Non-pigmented ciliary epithelial cell (primary cell): ENCODE measurements at regions not wholly inside any gene's neighbourhood (a gene's known extent, or its start where the extent isn't known, plus 50 kb on each side); places are given as distances from the start of the nearest gene placed in this dataset.

Source experiments
- DNase-seq: peaks from one replicate; pipeline ENCODE4 v3.0.0-alpha.2; 2010; ENCODE audit warnings: low read depth

- no peak for DNase-seq
Measured at GRCh38 chr2:19543663-19544383, 185.4 kb upstream of the OSR1 start.

- DNase-seq, result no peak
Measured at GRCh38 chr2:19542796-19543662, 184.6 kb upstream of the OSR1 start.

GRCh38 chr2:19541884-19542283, 183.5 kb upstream of the OSR1 start:
- no peak for DNase-seq

DNA sequence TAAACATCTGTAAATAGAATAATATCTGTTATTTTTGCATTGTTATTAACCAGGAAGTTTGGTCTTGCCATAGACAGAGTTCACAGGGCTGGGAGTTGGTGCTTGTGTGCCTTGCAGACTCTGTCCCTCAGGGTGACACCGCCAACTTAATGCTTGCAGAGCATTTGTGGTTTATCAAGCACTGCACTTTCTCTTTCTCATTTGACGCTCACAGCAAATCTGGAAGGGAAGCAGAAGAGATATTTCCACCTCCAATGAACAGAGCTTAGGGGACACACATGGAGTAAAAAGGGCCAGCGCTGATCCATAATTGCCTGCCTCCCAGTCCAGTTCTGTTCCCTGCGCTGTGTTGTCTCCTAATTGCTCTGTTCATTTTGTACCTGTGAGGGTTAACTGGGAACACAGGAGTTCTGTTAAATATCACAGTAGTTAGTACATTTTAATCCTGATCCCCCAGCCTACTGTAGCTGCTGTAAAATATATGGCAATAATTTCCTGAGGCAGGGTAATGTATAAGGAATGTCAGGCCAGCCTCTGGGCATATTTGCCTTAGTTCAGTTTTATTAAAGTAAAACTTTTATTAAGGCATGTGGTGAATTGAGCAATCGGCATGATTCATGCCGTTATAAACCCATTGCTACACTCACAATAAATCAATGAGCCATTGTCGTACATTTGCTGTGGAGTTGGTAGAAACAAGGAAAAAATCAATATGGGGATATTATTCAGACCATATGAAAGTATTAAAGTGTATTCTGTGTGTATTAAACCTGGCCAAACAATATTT, 182.5 kb upstream of the OSR1 start:
- peak; percentile 63 for DNase-seq

GRCh38 chr2:19538411-19538963, 180.1 kb upstream of the OSR1 start:
- peak; percentile 92 for DNase-seq

- no peak for DNase-seq
Measured at GRCh38 chr2:19536136-19536535, 177.7 kb upstream of the OSR1 start.

GRCh38 chr2:19532547-19533196, 174.2 kb upstream of the OSR1 start:
- DNase-seq, result no peak

GRCh38 chr2:19529677-19530076, 171.3 kb upstream of the OSR1 start:
- no peak for DNase-seq

DNA sequence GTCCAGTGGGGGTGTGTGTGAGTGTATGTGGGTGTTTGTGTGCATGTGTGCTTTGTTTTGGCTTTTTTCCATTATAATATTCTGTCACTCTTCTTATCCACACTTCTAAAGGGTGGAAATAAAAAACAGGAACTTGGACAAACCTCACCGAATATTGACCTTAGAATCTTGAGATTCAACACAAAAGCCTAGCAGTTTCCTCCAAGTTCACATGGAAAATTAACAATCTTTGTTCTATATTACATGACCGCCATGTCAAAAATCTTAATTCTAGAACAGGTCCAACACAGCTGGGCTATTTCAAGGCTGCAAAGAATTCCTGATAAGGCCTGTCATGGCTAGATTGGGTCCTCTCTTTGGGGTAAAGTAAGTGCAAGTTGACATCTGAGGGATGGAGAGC, 169.3 kb upstream of the OSR1 start:
- no peak for DNase-seq

GRCh38 chr2:19525313-19525712, 166.9 kb upstream of the OSR1 start:
- DNase-seq, result no peak

- DNase-seq, result no peak
Measured at GRCh38 chr2:19519045-19519444, 160.6 kb upstream of the OSR1 start.

DNA sequence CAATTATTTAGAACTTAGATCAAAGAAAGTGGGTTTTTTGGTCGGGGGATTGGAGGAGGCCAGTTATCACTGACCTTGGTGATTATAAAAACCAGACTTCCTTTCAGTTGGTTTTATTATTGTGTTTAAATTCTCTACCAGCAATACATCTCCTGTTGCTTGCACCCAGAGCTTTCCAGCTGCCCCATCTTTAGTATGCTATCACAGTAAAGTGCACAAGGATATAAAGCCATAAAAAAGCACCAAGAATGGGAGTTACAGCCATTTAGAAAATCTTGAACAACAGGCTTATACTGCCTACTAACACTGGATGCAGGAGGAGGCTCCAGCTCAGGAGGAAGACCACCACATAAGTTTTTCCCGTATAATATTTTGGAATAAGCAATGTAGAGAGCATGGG, 148.7 kb upstream of the OSR1 start:
- no peak for DNase-seq

- DNase-seq, result no peak
Measured at GRCh38 chr2:19505199-19506136, 147.0 kb upstream of the OSR1 start.

DNA sequence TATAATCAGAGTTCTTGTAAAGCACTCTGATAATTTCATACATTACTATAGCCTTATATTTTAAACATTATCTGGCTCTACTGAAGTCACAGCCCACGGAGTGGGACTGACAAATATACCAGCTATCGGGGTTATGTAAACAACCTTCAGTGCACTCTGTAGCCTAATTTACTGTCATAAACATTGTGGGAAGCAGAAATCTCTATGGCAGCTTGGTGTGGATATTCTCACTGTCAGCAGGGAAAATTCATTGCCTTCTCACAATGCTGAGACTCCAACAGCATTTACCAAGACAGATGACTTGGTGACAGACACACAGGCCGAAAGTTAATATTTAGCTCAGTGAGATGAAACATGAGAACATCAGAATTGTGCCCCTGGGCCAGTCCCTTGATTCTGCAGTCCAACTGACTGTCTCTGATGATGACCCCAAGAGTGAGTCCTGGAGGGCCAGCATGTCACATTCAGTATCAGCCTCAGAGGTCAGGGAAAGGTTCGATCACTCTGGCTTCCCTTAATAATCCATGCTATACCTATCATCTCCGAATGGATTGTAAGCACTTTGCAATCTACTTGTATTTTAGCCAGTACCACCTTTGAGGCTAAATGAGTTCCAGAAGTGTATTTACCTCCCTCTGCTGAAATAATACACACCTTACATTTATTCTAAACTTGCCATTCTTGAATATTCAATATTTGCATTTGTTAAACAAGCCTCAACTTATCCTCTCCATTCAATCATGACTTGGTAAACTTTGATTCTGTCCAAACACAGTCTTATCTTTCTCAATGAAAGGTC, 146.2 kb upstream of the OSR1 start:
- DNase-seq, result no peak

- no peak for DNase-seq
Measured at GRCh38 chr2:19503915-19504314, 145.5 kb upstream of the OSR1 start.

DNA sequence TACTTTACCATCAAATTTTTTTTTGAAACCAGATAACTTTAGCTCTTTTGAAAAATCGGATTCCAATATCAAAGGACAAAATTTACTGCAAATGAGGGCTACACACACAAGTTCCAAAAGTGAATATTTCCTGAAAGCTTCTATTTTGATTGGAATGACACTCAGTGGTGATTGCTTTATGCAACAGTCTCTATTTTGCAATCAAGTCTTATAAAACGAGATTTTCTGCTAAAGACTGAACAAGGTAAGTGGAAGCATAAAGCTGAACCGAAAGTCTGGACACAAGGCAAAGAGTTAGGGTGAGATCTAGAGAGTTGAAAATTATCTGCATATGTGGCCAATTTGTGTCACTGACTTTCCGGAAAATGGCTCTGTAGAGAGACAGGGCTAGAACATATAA, 145.0 kb upstream of the OSR1 start:
- no peak for DNase-seq

GRCh38 chr2:19500126-19500525, 141.7 kb upstream of the OSR1 start:
- no peak for DNase-seq

DNA sequence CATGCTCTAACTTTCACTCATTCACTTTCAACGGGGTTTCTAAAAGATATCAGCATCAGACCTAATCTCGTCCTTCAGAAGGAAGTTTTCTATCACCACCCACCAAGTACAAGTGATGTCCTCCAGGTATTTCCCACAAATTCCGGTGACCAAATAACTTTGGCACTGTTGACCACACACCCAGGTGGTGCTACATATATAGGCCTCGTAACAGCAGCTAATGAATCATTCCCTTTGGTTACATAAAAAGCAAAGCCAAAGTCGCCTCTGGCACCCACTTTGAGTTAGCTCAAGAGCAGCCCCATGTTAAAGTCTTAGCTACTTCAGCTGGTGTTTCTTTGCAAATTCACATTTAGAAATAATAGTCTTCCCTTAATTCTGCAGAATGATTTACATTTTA, 138.2 kb upstream of the OSR1 start:
- DNase-seq, result no peak

DNA sequence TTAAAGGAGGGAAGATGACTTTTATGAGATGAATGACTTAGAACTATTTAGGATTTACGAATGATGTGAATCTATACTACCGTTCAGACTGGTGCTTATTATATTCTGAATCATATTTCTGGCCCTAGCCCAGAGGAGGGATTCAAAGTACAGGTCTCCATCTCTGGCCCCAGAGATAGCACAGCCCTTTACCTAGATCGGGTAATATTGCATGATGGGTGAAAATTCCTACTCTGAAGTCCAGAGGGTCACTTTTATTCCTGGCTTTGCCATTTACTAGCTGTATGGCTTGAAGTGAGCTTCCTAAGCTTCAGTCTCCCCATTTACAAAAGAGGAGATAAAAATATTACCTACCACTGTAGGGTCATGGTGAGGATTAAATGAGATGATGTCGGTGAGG, 135.8 kb upstream of the OSR1 start:
- no peak for DNase-seq

DNA sequence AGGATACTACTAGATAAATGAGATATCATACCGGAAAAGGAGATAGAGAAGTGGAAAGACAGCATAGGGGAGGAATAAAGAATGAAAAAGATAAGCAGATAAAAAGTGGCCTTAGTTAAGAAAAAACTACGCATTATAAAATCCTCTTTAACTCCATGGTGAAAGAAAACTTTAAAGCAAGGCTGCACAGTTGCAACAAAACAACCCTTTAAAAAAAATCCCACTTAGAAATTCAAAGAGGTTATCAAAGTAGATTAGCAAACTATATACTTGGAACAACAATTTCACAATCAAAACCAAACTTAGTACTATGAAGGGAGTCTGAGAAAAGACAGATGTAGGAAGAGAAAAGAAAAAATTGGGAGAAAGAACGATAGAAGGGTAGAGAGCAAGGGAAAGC, 133.4 kb upstream of the OSR1 start:
- no peak for DNase-seq
